Keratinocyte (primary cell): ENCODE measurements at regions not wholly inside any gene's neighbourhood (a gene's known extent, or its start where the extent isn't known, plus 50 kb on each side); places are given as distances from the start of the nearest gene placed in this dataset.

Experiments used
- DNase-seq: peaks from one replicate; pipeline ENCODE4 v3.0.0-alpha.2; 2011; ENCODE audit warnings: low read depth, missing footprints, low spot score
- FAIRE-seq: peaks from 2 replicates; lab custom pipeline; 2011; peaks lifted over from hg19 to GRCh38; lab: Jason Lieb, UNC
- H2AFZ ChIP-seq: 2 replicates; pipeline ENCODE4 v1.6.0; 2012; ENCODE audit warnings: low read length, control low read depth, inconsistent platforms; ENCODE audit not compliant: control insufficient read depth
- H3K27ac ChIP-seq: 2 replicates; pipeline ENCODE4 v1.5.1; 2011; ENCODE audit warnings: low read length; ENCODE audit not compliant: control insufficient read depth, insufficient read depth
- H3K27me3 ChIP-seq: 3 replicates; pipeline ENCODE4 v1.6.0; 2011; ENCODE audit warnings: low read length; ENCODE audit not compliant: control insufficient read depth, insufficient read depth; ENCODE audit errors: extremely low read depth
- H3K36me3 ChIP-seq, 2 experiments: 2 replicates in 1 of 2; 3 replicates in 1 of 2; pipeline ENCODE4 v1.5.1; 2011; ENCODE audit warnings: low read length in 2 of 2, mild to moderate bottlenecking in 1 of 2; ENCODE audit not compliant: control insufficient read depth in 2 of 2, insufficient read depth in 2 of 2; ENCODE audit errors: extremely low read depth in 1 of 2
- H3K4me1 ChIP-seq: 3 replicates; pipeline ENCODE4 v1.5.1; 2011; ENCODE audit warnings: low read length; ENCODE audit not compliant: control insufficient read depth, insufficient read depth; ENCODE audit errors: extremely low read depth
- H3K4me2 ChIP-seq: 3 replicates; pipeline ENCODE4 v1.6.0; 2011; ENCODE audit warnings: low read depth, low read length; ENCODE audit not compliant: control insufficient read depth, insufficient read depth; ENCODE audit errors: extremely low read depth
- H3K4me3 ChIP-seq, 3 experiments: fragments of 200-600 bp in 1 of 3; sonication (generic) in 1 of 3; 2 replicates in 2 of 3; 3 replicates in 1 of 3; pipeline ENCODE4 v1.5.1; 2011 to 2016; ENCODE audit warnings: low read length in 3 of 3, mild to moderate bottlenecking in 3 of 3, control low read depth in 2 of 3, inconsistent platforms in 1 of 3, low read depth in 1 of 3, mixed read lengths in 1 of 3, mixed run types in 1 of 3, moderate library complexity in 1 of 3; ENCODE audit not compliant: control insufficient read depth in 2 of 3, insufficient read depth in 2 of 3; ENCODE audit errors: extremely low read depth in 1 of 3
- H3K79me2 ChIP-seq: 2 replicates; pipeline ENCODE4 v1.6.0; 2012; ENCODE audit warnings: low read length; ENCODE audit not compliant: control insufficient read depth, insufficient read depth
- H3K9ac ChIP-seq: 3 replicates; pipeline ENCODE4 v1.6.0; 2011; ENCODE audit warnings: low read length; ENCODE audit not compliant: control insufficient read depth, insufficient read depth; ENCODE audit errors: extremely low read depth
- H3K9me1 ChIP-seq: 3 replicates; pipeline ENCODE4 v1.6.0; 2011; ENCODE audit warnings: low read length; ENCODE audit not compliant: control insufficient read depth, insufficient read depth; ENCODE audit errors: extremely low read depth
- H3K9me3 ChIP-seq: 2 replicates; pipeline ENCODE4 v1.5.1; 2012; ENCODE audit warnings: low read depth, low read length; ENCODE audit not compliant: control insufficient read depth
- H4K20me1 ChIP-seq: 3 replicates; pipeline ENCODE4 v1.6.0; 2011; ENCODE audit warnings: low read length; ENCODE audit not compliant: control insufficient read depth, insufficient read depth; ENCODE audit errors: extremely low read depth
- CTCF ChIP-seq, 3 experiments: IDR thresholded peaks in 1 of 3; conservative IDR thresholded peaks in 1 of 3; optimal IDR thresholded peaks in 1 of 3; 2 replicates in 2 of 3; 3 replicates in 1 of 3; pipeline versions ENCODE3 to v1.5.1; 2011; ENCODE audit warnings: low read length in 3 of 3, mild to moderate bottlenecking in 3 of 3, moderate library complexity in 2 of 3, control low read depth in 1 of 3, inconsistent platforms in 1 of 3; ENCODE audit not compliant: insufficient read depth in 2 of 3; ENCODE audit errors: extremely low read depth in 1 of 3
- EZH2 ChIP-seq: IDR thresholded peaks from one replicate; pipeline ENCODE4 v1.6.1; 2012; ENCODE audit warnings: inconsistent platforms, mild to moderate bottlenecking, low read length, moderate library complexity
- dilution Hi-C: fragments of 300-500 bp; cut with MboI; formaldehyde crosslinking; loops from one replicate; pipeline ENCODE4 v1.7.0; 2020; ENCODE audit warnings: low sequenced_read_pairs; ENCODE audit not compliant: extremely low pct_ligation_motif_present

GRCh38 chr18:1575084-1575483 is 670.4 kb downstream of the ADCYAP1 start:
- H3K9ac ChIP-seq = no peak overlapping the region
- H3K79me2 ChIP-seq = no peaks in the 10 kb centered on the region
- H3K4me1 ChIP-seq = no peaks in the 10 kb centered on the region
- H3K27me3 ChIP-seq = no peaks in the 10 kb centered on the region
- H3K9me3 ChIP-seq = no peaks in the 10 kb centered on the region
- H3K9me1 ChIP-seq = no peaks in the 10 kb centered on the region
- no peak for DNase-seq
- no peak for FAIRE-seq
- no peak overlapping the region for H3K4me3 ChIP-seq
- H3K27ac ChIP-seq = no peak overlapping the region
- H2AFZ ChIP-seq = no peak overlapping the region
- dilution Hi-C loops = no loop called here
- no peak for TF ChIP-seq CTCF (optimal IDR thresholded peaks at IDR 0.05 in 1 of 3, IDR thresholded peaks at IDR 0.05 in 1 of 3, conservative IDR thresholded peaks at IDR 0.05 in 1 of 3; ENCODE audit: extremely low read depth in 1 of 3, insufficient read depth in 2 of 3, low read length in 3 of 3)
- no peak for TF ChIP-seq EZH2
- H4K20me1 ChIP-seq = no peaks in the 10 kb centered on the region
- H3K36me3 ChIP-seq = no peaks in the 10 kb centered on the region
- no peak overlapping the region for H3K4me2 ChIP-seq

- no peaks in the 10 kb centered on the region for H4K20me1 ChIP-seq
- no peaks in the 10 kb centered on the region for H3K4me1 ChIP-seq
- no peak overlapping the region for H3K4me3 ChIP-seq
- no peak overlapping the region for H3K27ac ChIP-seq
- H3K4me2 ChIP-seq = no peak overlapping the region
- H3K79me2 ChIP-seq = no peaks in the 10 kb centered on the region
- no peak for FAIRE-seq
- H2AFZ ChIP-seq = no peak overlapping the region
- no peaks in the 10 kb centered on the region for H3K9me3 ChIP-seq
- H3K27me3 ChIP-seq = no peaks in the 10 kb centered on the region
- TF ChIP-seq EZH2 (no peak), CTCF (optimal IDR thresholded peaks at IDR 0.05 in 1 of 3, IDR thresholded peaks at IDR 0.05 in 1 of 3, conservative IDR thresholded peaks at IDR 0.05 in 1 of 3; ENCODE audit: extremely low read depth in 1 of 3, insufficient read depth in 2 of 3, low read length in 3 of 3) (no peak)
- no peak overlapping the region for H3K9ac ChIP-seq
- no peaks in the 10 kb centered on the region for H3K9me1 ChIP-seq
- H3K36me3 ChIP-seq = no peaks in the 10 kb centered on the region
- DNase-seq = no peak
- dilution Hi-C loops = no loop called here
Observed at GRCh38 chr18:1578505-1578904, 673.8 kb downstream of the ADCYAP1 start.
